SK-N-SH treated with all-trans-retinoic acid at 6 μM for 48 hours (cell line): ENCODE measurements at regions not wholly inside any gene's neighbourhood (a gene's known extent, or its start where the extent isn't known, plus 50 kb on each side); places are given as distances from the start of the nearest gene placed in this dataset.

Experiments
- ATAC-seq: fragments of 200-7000 bp; cut with Tn5 transposase; 3 replicates; pipeline ENCODE4 v1.9.1; 2020; ENCODE audit warnings: mild to moderate bottlenecking, moderate library complexity
- ARNTL ChIP-seq: fragments of 450-650 bp; formaldehyde crosslinking; IDR thresholded peaks from 2 replicates; pipeline ENCODE4 v1.5.0; 2020; ENCODE audit warnings: low read depth, mild to moderate bottlenecking, moderate library complexity, borderline replicate concordance
- BACH2 ChIP-seq: fragments of 250-450 bp; sonication (Bioruptor Pico); IDR thresholded peaks from 2 replicates; pipeline ENCODE4 v1.9.0; 2021; ENCODE audit warnings: mild to moderate bottlenecking, borderline replicate concordance
- CSDC2 ChIP-seq: fragments of 250-450 bp; sonication (Bioruptor Pico); IDR thresholded peaks from 2 replicates; pipeline ENCODE4 v1.5.0; 2020; ENCODE audit warnings: mild to moderate bottlenecking, moderate library complexity
- ESRRG ChIP-seq: fragments of 250-450 bp; sonication (Bioruptor Pico); IDR thresholded peaks from 2 replicates; pipeline ENCODE4 v1.6.1; 2021; ENCODE audit warnings: mild to moderate bottlenecking
- GLIS3 ChIP-seq: fragments of 250-450 bp; sonication (Bioruptor Pico); IDR thresholded peaks from 2 replicates; pipeline ENCODE4 v1.5.0; 2020; ENCODE audit warnings: mild to moderate bottlenecking, moderate library complexity
- ISL1 ChIP-seq: fragments of 250-450 bp; sonication (Bioruptor Pico); IDR thresholded peaks from 2 replicates; pipeline ENCODE4 v2.1.2; 2022; ENCODE audit warnings: mild to moderate bottlenecking, moderate library complexity
- OSR1 ChIP-seq: fragments of 250-450 bp; sonication (Bioruptor Pico); IDR thresholded peaks from 2 replicates; pipeline ENCODE4 v1.8.0; 2022; ENCODE audit warnings: moderate library complexity, mild to moderate bottlenecking, inconsistent platforms
- PPARA ChIP-seq: fragments of 250-450 bp; sonication (Bioruptor Pico); IDR thresholded peaks from 2 replicates; pipeline ENCODE4 v1.5.0; 2020; ENCODE audit warnings: mild to moderate bottlenecking, borderline replicate concordance
- RARB ChIP-seq: fragments of 250-450 bp; sonication (Bioruptor Pico); IDR thresholded peaks from 2 replicates; pipeline ENCODE4 v1.8.0; 2021; ENCODE audit warnings: mild to moderate bottlenecking, moderate library complexity
- SNAI2 ChIP-seq: fragments of 250-450 bp; sonication (Bioruptor Pico); IDR thresholded peaks from 2 replicates; pipeline ENCODE4 v1.5.0; 2020; ENCODE audit warnings: mild to moderate bottlenecking, moderate library complexity
- TCF4 ChIP-seq: fragments of 250-450 bp; sonication (Bioruptor Pico); IDR thresholded peaks from 2 replicates; pipeline ENCODE4 v1.8.0; 2021; ENCODE audit warnings: mild to moderate bottlenecking, moderate library complexity, borderline replicate concordance
- TOX ChIP-seq: fragments of 250-450 bp; sonication (Bioruptor Pico); IDR thresholded peaks from 2 replicates; pipeline ENCODE4 v1.8.0; 2021; ENCODE audit warnings: mild to moderate bottlenecking, moderate library complexity, borderline replicate concordance
- ZC3H10 ChIP-seq: fragments of 250-450 bp; sonication (Bioruptor Pico); IDR thresholded peaks from 2 replicates; pipeline ENCODE4 v1.5.1; 2021; ENCODE audit warnings: mild to moderate bottlenecking, moderate library complexity
- ZFP30 ChIP-seq: fragments of 450-650 bp; formaldehyde crosslinking; IDR thresholded peaks from 2 replicates; pipeline ENCODE4 v1.5.0; 2022; ENCODE audit warnings: mild to moderate bottlenecking, moderate library complexity
- ZNF565 ChIP-seq: fragments of 450-650 bp; formaldehyde crosslinking; conservative IDR thresholded peaks from 2 replicates; pipeline ENCODE4 v1.5.0; 2020; ENCODE audit warnings: low read depth, mild to moderate bottlenecking, moderate library complexity
- ZNF70 ChIP-seq: fragments of 450-650 bp; formaldehyde crosslinking; IDR thresholded peaks from 2 replicates; pipeline ENCODE4 v1.5.0; 2020; ENCODE audit warnings: mild to moderate bottlenecking, moderate library complexity
- ZNF8 ChIP-seq: fragments of 450-650 bp; formaldehyde crosslinking; IDR thresholded peaks from 2 replicates; pipeline ENCODE4 v1.5.0; 2020; ENCODE audit warnings: mild to moderate bottlenecking, moderate library complexity
- TF ChIP-seq, protein P1 (sequence below): fragments of 250-450 bp; sonication (Bioruptor Pico); IDR thresholded peaks from 2 replicates; pipeline ENCODE4 v1.5.1; 2021; ENCODE audit warnings: mild to moderate bottlenecking, moderate library complexity
- TF ChIP-seq, protein P2 (sequence below): fragments of 250-450 bp; sonication (Bioruptor Pico); IDR thresholded peaks from 2 replicates; pipeline ENCODE4 v1.5.1; 2020; ENCODE audit warnings: low read depth, mild to moderate bottlenecking, moderate library complexity
- TF ChIP-seq, protein P3 (sequence below): fragments of 250-450 bp; sonication (Bioruptor Pico); IDR thresholded peaks from 2 replicates; pipeline ENCODE4 v1.5.0; 2020; ENCODE audit warnings: mild to moderate bottlenecking, moderate library complexity

DNA sequence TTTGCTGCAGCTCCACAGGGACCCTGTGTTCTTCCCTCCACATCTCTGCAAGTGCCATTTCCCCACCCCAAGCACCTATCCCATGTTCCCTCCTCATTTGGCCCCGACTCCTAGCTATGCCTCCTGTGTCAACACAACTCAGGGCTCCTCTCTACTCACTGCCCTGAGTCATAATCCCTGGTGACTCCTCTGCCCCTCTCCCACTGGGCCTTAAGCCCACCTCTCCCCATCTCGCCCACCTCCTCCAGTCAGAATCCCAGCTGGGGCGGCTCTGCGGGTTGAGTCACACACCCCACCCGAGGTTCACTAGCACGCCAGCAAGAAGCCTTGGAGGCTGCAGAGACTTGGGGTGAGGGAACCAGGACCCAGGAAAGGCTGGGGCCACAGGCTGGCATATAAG is 346.2 kb downstream of the FOXL1 start:
- no peak for TF ChIP-seq CSDC2 (CRISPR knock-in tag)
- TF ChIP-seq BACH2 (CRISPR knock-in tag) = no peak
- TF ChIP-seq TOX = no peak
- no peak for TF ChIP-seq OSR1 (CRISPR knock-in tag)
- TF ChIP-seq ZNF565 (CRISPR knock-in tag) = no peak
- no peak for TF ChIP-seq ESRRG (CRISPR knock-in tag)
- no peak for TF ChIP-seq SNAI2 (CRISPR knock-in tag)
- TF ChIP-seq RARB (CRISPR knock-in tag) = no peak
- no peak for TF ChIP-seq ZNF8 (CRISPR knock-in tag)
- TF ChIP-seq, protein P1, sequence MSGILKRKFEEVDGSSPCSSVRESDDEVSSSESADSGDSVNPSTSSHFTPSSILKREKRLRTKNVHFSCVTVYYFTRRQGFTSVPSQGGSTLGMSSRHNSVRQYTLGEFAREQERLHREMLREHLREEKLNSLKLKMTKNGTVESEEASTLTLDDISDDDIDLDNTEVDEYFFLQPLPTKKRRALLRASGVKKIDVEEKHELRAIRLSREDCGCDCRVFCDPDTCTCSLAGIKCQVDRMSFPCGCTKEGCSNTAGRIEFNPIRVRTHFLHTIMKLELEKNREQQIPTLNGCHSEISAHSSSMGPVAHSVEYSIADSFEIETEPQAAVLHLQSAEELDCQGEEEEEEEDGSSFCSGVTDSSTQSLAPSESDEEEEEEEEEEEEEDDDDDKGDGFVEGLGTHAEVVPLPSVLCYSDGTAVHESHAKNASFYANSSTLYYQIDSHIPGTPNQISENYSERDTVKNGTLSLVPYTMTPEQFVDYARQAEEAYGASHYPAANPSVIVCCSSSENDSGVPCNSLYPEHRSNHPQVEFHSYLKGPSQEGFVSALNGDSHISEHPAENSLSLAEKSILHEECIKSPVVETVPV (CRISPR knock-in tag) = no peak
- no peak for TF ChIP-seq ZFP30 (CRISPR knock-in tag)
- TF ChIP-seq GLIS3 = no peak
- TF ChIP-seq, protein P2, sequence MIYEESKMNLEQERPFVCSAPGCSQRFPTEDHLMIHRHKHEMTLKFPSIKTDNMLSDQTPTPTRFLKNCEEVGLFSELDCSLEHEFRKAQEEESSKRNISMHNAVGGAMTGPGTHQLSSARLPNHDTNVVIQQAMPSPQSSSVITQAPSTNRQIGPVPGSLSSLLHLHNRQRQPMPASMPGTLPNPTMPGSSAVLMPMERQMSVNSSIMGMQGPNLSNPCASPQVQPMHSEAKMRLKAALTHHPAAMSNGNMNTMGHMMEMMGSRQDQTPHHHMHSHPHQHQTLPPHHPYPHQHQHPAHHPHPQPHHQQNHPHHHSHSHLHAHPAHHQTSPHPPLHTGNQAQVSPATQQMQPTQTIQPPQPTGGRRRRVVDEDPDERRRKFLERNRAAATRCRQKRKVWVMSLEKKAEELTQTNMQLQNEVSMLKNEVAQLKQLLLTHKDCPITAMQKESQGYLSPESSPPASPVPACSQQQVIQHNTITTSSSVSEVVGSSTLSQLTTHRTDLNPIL (CRISPR knock-in tag) = no peak
- no peak for TF ChIP-seq ISL1
- TF ChIP-seq TCF4 (CRISPR knock-in tag) = no peak
- TF ChIP-seq PPARA (CRISPR knock-in tag) = no peak
- TF ChIP-seq ZNF70 (CRISPR knock-in tag) = no peak
- ATAC-seq = no peak; the same call in 2 of the 3 replicates

DNA sequence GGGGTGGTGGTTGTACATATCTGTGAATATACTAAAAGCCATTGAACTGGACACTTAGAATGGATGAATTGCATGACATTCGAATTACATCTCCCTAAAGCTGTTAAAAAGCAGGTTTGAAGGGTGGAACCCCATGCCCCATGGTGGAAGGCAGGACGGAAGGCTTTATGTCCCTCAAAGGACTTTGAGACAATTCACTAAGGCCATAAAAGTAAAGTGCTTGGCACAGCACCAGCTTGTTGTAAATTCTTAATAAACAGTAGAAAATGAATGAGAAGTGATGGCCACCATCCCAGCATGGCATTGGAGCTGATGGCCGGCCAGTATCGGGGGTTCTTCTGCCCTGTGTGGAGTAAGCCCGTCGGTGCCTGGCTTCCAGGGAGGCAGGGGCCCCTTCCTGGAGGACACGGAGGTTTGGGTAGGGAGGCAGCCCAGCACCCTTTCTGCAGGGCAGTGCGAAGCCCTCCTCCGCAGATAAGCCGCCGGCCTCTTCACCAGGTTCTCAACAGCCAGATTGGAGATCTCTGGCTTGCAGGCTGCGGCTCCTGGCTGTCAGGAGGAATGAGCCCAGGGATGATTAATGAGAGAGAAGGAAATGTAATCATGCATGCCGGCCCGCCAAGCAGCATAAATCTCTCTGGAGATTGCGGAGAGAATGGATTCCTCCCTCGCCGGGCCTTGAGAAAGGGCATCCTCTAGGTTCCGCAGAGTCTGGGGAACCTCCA is 346.9 kb downstream of the FOXL1 start:
- peak; percentile 73 for ATAC-seq
- TF ChIP-seq ZC3H10 = no peak
- TF ChIP-seq, all 23 proteins: peak for 0

DNA sequence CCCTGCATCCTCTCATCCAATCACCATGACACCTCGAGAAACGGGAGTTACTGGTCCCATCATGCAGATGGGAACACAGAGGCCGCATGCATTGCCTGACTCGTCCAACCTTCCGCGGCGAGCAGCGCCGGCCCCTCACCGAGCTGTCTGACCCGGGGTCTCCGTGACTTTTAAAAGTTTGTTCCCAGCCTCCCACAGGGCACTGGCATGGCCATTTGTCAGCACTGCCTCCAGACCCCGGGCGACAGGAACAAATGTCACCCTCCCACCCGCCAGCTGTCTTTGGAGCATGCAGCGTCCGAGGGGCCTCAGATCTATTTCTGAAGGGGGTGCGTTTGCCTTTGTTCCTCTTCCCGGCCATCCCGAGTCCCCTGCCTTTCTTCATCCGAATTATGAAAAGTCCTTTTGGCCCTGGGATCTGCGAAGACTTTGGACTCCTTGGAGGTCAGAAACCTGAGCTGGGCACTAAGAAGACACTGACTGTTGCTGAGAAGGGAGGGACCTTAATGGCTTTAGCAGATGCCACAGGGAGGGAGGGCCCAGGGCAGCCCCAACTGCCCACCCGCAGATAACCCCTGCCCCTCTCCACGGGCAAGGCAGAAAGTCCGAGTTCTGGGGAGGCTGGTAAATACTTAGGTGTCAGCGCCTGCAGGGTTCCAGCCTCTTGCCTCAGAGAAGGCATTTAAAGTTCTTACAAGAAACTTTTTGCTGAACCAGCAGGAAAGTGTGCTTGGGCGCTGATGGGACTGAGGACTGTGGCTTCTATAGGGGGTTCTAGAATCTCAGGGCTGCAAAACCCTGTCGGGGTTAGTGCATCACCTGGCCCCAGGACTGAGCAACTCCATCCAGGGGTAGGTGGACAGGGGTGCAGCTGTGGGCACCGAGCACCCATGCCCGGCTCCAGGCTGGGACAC is 348.1 kb downstream of the FOXL1 start:
- TF ChIP-seq, protein P3, sequence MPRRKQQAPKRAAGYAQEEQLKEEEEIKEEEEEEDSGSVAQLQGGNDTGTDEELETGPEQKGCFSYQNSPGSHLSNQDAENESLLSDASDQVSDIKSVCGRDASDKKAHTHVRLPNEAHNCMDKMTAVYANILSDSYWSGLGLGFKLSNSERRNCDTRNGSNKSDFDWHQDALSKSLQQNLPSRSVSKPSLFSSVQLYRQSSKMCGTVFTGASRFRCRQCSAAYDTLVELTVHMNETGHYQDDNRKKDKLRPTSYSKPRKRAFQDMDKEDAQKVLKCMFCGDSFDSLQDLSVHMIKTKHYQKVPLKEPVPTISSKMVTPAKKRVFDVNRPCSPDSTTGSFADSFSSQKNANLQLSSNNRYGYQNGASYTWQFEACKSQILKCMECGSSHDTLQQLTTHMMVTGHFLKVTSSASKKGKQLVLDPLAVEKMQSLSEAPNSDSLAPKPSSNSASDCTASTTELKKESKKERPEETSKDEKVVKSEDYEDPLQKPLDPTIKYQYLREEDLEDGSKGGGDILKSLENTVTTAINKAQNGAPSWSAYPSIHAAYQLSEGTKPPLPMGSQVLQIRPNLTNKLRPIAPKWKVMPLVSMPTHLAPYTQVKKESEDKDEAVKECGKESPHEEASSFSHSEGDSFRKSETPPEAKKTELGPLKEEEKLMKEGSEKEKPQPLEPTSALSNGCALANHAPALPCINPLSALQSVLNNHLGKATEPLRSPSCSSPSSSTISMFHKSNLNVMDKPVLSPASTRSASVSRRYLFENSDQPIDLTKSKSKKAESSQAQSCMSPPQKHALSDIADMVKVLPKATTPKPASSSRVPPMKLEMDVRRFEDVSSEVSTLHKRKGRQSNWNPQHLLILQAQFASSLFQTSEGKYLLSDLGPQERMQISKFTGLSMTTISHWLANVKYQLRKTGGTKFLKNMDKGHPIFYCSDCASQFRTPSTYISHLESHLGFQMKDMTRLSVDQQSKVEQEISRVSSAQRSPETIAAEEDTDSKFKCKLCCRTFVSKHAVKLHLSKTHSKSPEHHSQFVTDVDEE (CRISPR knock-in tag) = no peak
- TF ChIP-seq ZNF8 (CRISPR knock-in tag) = no peak
- no peak for ATAC-seq

DNA sequence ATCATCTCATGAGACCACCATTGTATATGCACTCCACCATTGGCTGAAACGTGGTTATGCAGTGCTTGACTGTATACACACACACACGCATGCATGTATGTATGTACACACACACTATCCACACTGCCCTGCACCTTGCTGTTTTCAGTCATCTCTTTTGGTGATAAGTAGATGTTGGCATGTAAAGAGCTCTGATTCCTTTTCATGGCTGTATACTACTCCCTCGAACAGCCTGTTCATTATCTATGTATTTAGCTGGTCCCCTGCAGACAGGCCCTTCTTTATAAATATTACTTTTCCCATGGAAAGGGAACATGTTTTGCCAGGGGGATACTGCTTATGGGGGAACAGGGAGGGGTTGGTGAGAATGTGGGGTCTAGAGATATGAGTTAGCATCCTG is 349.4 kb downstream of the FOXL1 start:
- ATAC-seq = no peak
- no peak for TF ChIP-seq ZNF565 (CRISPR knock-in tag)
- no peak for TF ChIP-seq TCF4 (CRISPR knock-in tag)
- TF ChIP-seq TOX = no peak
- no peak for TF ChIP-seq SNAI2 (CRISPR knock-in tag)
- TF ChIP-seq, protein P3 (CRISPR knock-in tag) = no peak
- no peak for TF ChIP-seq BACH2 (CRISPR knock-in tag)
- TF ChIP-seq, protein P1 (CRISPR knock-in tag) = no peak
- TF ChIP-seq ZC3H10 = no peak
- TF ChIP-seq ISL1 = no peak
- TF ChIP-seq RARB (CRISPR knock-in tag) = no peak
- TF ChIP-seq PPARA (CRISPR knock-in tag) = no peak
- no peak for TF ChIP-seq OSR1 (CRISPR knock-in tag)
- TF ChIP-seq ZFP30 (CRISPR knock-in tag) = no peak
- TF ChIP-seq ARNTL (CRISPR knock-in tag) = no peak
- TF ChIP-seq GLIS3 = no peak
- TF ChIP-seq, protein P2 (CRISPR knock-in tag) = no peak
- TF ChIP-seq CSDC2 (CRISPR knock-in tag) = no peak
